Neural crest cell (in vitro differentiated cells): ENCODE measurements at regions not wholly inside any gene's neighbourhood (a gene's known extent, or its start where the extent isn't known, plus 50 kb on each side); places are given as distances from the start of the nearest gene placed in this dataset.
A peak's percentile ranks its signal among the peaks of the same experiment; 100 is the strongest.
"Not testable (repeated sequence)": the region's sequence is repeated elsewhere in the genome, so short reads cannot be mapped to it uniquely, and the experiment has no call there.

Experiments used
- DNase-seq: peaks from one replicate; pipeline ENCODE4 v3.0.0; 2021; ENCODE audit warnings: low read depth, mixed read lengths, low spot score
- H3K27ac Mint-ChIP-seq: one replicate; pipeline ENCODE4 v1.8.0; 2021; ENCODE audit warnings: mild to moderate bottlenecking, mixed read lengths; ENCODE audit not compliant: unreplicated experiment
- H3K27me3 Mint-ChIP-seq: 2 replicates; pipeline ENCODE4 v1.8.0; 2021; ENCODE audit warnings: low read depth, mild to moderate bottlenecking, mixed read lengths
- H3K36me3 Mint-ChIP-seq: 2 replicates; pipeline ENCODE4 v1.8.0; 2021; ENCODE audit warnings: low read depth, mild to moderate bottlenecking, mixed read lengths
- H3K4me1 Mint-ChIP-seq: 2 replicates; pipeline ENCODE4 v1.8.0; 2021; ENCODE audit warnings: mixed read lengths
- H3K4me3 Mint-ChIP-seq: one replicate; pipeline ENCODE4 v1.8.0; 2021; ENCODE audit warnings: mild to moderate bottlenecking, mixed read lengths
- H3K9me3 Mint-ChIP-seq: 2 replicates; pipeline ENCODE4 v1.8.0; 2021; ENCODE audit warnings: mixed read lengths
- TF ChIP-seq, protein P1 (sequence below): fragments of 200-600 bp; sonication (generic); conservative IDR thresholded peaks from 2 replicates; pipeline ENCODE4 v1.5.0; 2021; ENCODE audit warnings: antibody characterized with exemption, mild to moderate bottlenecking

DNA sequence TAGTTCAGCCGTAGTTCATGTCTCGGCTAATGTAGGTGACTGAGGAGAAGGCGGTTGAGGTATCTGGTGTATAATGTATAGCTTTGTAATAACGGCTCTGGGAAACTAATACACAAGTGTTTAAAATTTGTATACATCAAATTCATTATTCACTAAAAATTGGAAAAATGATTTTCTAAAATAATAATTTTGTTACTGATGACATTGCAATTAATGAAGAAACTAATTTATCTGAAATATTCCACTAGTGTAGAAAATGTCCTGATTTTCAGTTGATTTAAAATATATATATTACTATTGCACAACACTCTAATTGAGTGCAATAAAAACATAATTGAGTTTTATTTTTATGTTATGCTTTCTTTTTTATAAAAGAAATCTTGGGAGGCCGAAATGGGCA, 823.0 kb downstream of the TAF11L14 start:
- Mint-ChIP-seq H3K4me3 (no peak overlapping the region), H3K4me1 (no peaks in the 10 kb centered on the region), H3K27me3 (no peaks in the 10 kb centered on the region), H3K27ac (no peak overlapping the region), H3K9me3 (no peaks in the 10 kb centered on the region), H3K36me3 (no peaks in the 10 kb centered on the region)
- TF ChIP-seq, protein P1, sequence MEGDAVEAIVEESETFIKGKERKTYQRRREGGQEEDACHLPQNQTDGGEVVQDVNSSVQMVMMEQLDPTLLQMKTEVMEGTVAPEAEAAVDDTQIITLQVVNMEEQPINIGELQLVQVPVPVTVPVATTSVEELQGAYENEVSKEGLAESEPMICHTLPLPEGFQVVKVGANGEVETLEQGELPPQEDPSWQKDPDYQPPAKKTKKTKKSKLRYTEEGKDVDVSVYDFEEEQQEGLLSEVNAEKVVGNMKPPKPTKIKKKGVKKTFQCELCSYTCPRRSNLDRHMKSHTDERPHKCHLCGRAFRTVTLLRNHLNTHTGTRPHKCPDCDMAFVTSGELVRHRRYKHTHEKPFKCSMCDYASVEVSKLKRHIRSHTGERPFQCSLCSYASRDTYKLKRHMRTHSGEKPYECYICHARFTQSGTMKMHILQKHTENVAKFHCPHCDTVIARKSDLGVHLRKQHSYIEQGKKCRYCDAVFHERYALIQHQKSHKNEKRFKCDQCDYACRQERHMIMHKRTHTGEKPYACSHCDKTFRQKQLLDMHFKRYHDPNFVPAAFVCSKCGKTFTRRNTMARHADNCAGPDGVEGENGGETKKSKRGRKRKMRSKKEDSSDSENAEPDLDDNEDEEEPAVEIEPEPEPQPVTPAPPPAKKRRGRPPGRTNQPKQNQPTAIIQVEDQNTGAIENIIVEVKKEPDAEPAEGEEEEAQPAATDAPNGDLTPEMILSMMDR: no peak
- DNase-seq: no peak

DNA sequence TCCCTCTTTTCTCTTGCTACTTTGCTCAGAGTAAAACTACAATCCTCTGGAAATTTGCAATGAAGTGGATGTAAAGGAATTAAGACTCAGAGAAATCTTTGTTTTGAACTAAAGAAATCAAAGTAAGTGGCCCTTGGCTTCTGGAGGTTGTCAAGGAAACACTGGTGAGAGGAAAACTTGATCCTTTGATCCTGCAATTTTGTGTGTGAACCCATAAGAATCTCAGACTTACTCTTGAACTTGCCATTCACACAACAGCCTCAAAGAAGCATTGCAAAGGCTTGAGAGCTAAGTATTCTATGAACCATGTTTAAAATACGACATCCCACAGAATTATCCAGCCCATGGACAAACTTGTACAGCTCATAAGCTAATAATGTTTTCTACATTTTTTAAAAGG, 827.5 kb downstream of the TAF11L14 start:
- Mint-ChIP-seq H3K4me3 (no peak overlapping the region), H3K9me3 (no peaks in the 10 kb centered on the region), H3K36me3 (no peaks in the 10 kb centered on the region), H3K27me3 (no peaks in the 10 kb centered on the region), H3K27ac (no peak overlapping the region), H3K4me1 (peaks cover 4% of the 10 kb centered on the region)
- DNase-seq: no peak
- TF ChIP-seq, protein P1: no peak

DNA sequence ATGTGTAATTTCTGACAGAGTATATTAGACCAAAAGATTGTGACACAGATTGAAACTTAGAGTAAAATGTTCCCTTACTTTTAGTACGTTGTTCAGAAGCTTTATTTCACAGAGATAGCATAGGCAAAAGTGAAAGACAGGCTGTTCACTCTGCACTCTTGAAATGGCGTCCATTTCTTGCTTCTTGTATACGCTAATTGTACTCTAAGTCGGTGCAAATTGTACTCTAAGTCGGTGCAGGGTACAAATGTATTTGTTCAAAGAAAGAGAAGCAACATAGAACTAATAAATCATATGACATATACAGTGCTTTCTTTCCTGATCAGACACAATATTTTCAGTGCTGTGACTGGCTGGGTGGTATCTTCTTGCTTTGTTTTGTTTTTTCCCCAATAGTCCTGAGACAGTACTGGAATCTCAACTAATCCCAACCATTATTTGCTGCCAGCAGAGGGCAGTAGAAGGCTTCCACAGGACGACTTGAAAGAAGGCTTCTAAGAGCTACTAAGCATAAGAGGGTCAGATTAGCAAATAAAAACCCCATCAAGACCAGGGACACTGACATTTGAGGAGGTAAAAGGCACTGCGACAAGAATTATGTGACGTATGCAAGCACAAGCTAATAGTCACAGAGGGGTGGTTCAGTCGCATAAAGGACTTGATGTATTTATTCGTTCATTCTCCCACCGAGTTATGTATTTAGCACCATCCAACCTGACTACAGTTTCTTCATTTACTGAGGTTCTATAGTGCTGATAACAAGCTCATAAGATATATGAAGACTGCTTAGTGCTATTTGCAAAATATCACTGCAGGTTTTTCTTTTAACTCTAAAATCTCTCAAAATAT, 831.8 kb downstream of the TAF11L14 start:
- Mint-ChIP-seq H3K9me3 (no peaks in the 10 kb centered on the region), H3K27me3 (no peaks in the 10 kb centered on the region), H3K36me3 (no peaks in the 10 kb centered on the region), H3K27ac (no peak overlapping the region), H3K4me1 (peaks cover 4% of the 10 kb centered on the region), H3K4me3 (no peak overlapping the region)
- DNase-seq: peak; percentile 60
- TF ChIP-seq, protein P1: peak; percentile 73

DNA sequence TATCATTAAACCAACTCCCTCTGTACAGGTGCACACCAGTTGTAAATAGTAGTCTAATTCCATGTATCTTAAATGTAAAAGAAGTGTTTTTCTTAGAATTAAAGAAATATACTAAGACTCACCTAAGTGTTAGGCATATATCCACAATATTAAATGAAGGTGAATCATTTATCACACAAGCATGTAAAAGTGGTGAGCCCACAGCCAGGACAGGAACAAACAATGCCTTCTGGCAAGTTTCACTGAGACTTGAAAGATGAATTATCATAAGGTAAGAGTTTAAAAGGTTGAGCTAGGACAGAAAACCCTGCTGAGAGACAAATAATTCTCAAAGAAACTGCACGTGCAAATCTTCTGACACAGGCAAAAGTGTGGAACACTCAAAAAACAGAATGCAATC, 832.5 kb downstream of the TAF11L14 start:
- Mint-ChIP-seq H3K4me3 (no peak overlapping the region), H3K4me1 (peaks cover 4% of the 10 kb centered on the region), H3K9me3 (peaks cover 4% of the 10 kb centered on the region), H3K27me3 (no peaks in the 10 kb centered on the region), H3K27ac (peak overlapping the region; percentile 22), H3K36me3 (no peaks in the 10 kb centered on the region)
- TF ChIP-seq, protein P1: no peak
- no peak for DNase-seq

DNA sequence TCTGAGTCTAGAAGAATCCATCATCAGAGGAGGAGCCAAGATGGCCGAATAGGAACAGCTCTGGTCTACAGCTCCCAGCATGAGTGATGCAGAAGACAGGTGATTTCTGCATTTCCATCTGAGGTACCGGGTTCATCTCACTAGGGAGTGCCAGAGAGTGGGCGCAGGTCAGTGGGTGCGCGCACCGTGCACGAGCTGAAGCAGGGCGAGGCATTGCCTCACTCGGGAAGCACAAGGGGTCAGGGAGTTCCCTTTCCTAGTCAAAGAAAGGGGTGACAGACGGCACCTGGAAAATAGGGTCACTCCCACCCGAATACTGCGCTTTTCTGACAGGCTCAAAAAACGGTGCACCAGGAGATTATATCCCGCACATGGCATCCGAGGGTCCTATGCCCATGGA, 837.5 kb downstream of the TAF11L14 start:
- not testable (repeated sequence) for H3K27me3 Mint-ChIP-seq, H3K27ac Mint-ChIP-seq, H3K9me3 Mint-ChIP-seq, DNase-seq, H3K4me3 Mint-ChIP-seq, H3K4me1 Mint-ChIP-seq, H3K36me3 Mint-ChIP-seq

DNA sequence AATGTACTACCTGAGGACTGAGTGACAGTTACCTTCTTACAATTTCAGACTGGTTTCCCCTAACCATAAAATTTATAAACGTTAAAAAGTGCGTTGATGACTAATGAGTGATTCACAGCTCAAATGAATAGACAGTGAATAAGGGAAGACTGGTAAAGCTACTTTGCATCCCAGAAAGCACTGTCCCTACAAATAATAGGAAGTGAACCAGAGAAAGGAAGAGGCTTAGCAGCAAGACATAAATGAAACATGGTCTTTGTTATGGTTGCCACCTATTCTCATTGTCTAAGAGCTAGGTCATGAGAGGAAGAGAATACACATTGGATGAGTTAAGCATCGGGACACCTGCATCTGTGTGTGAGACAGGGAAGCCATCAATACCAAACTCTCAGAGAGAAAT, 849.2 kb downstream of the TAF11L14 start:
- H3K4me1 Mint-ChIP-seq: peaks cover 17% of the 10 kb centered on the region
- no peak for DNase-seq
- H3K27me3 Mint-ChIP-seq: no peaks in the 10 kb centered on the region
- no peak overlapping the region for H3K27ac Mint-ChIP-seq
- no peaks in the 10 kb centered on the region for H3K9me3 Mint-ChIP-seq
- H3K4me3 Mint-ChIP-seq: no peak overlapping the region
- no peaks in the 10 kb centered on the region for H3K36me3 Mint-ChIP-seq
- TF ChIP-seq, protein P1: no peak
